ENCODE measurements at regions not wholly inside any gene's neighbourhood (a gene's known extent, or its start where the extent isn't known, plus 50 kb on each side); places are given as distances from the start of the nearest gene placed in this dataset.

DNA sequence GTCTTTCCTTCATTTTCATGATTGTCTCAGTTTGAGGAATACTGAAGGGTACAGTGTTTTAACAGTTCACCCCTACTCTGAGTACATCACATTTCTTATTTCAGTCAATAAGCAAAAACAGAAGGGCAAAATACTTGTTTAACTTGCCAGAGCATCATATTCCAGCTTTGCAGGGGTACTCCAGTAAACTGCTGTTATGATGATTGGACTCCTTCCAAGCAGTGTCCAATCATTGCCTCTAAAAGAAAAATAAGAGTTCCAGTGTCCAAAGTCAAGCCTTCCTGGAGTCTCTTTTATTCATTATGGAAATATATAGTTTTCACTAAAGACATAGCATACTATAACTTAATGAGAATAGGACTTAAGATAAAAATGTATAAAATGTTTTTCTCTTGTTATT, 105.1 kb downstream of the FANCF start:
- TF ChIP-seq NFIC (IDR thresholded peaks at IDR 0.05; ENCODE audit: borderline replicate concordance), result no peak
- TF ChIP-seq, protein P1, sequence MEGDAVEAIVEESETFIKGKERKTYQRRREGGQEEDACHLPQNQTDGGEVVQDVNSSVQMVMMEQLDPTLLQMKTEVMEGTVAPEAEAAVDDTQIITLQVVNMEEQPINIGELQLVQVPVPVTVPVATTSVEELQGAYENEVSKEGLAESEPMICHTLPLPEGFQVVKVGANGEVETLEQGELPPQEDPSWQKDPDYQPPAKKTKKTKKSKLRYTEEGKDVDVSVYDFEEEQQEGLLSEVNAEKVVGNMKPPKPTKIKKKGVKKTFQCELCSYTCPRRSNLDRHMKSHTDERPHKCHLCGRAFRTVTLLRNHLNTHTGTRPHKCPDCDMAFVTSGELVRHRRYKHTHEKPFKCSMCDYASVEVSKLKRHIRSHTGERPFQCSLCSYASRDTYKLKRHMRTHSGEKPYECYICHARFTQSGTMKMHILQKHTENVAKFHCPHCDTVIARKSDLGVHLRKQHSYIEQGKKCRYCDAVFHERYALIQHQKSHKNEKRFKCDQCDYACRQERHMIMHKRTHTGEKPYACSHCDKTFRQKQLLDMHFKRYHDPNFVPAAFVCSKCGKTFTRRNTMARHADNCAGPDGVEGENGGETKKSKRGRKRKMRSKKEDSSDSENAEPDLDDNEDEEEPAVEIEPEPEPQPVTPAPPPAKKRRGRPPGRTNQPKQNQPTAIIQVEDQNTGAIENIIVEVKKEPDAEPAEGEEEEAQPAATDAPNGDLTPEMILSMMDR (IDR thresholded peaks at IDR 0.05), result no peak
- no peak for TF ChIP-seq FOSL2 (IDR thresholded peaks at IDR 0.05; ENCODE audit: borderline replicate concordance, low read depth)
- no peak for TF ChIP-seq RCOR1 (IDR thresholded peaks at IDR 0.05; ENCODE audit: low read length)
- TF ChIP-seq TAF1 (IDR thresholded peaks at IDR 0.05; ENCODE audit: borderline replicate concordance, low read depth, low read length), result no peak
- no peak for TF ChIP-seq POLR2AphosphoS5 (IDR thresholded peaks at IDR 0.05; ENCODE audit: low read depth, low read length)
- TF ChIP-seq EP300 (IDR thresholded peaks at IDR 0.05; ENCODE audit: borderline replicate concordance in 1 of 2, low read depth in 1 of 2, low read length in 1 of 2), result no peak
- no peak for TF ChIP-seq RAD21 (IDR thresholded peaks at IDR 0.05; ENCODE audit: low read length)
- TF ChIP-seq, protein P2, sequence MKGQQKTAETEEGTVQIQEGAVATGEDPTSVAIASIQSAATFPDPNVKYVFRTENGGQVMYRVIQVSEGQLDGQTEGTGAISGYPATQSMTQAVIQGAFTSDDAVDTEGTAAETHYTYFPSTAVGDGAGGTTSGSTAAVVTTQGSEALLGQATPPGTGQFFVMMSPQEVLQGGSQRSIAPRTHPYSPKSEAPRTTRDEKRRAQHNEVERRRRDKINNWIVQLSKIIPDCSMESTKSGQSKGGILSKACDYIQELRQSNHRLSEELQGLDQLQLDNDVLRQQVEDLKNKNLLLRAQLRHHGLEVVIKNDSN (IDR thresholded peaks at IDR 0.05; ENCODE audit: borderline replicate concordance, low read depth), result no peak
- no peak for TF ChIP-seq TCF12 (IDR thresholded peaks at IDR 0.05)

Data from SK-N-SH (cell line).